ENCODE measurements at regions not wholly inside any gene's neighbourhood (a gene's known extent, or its start where the extent isn't known, plus 50 kb on each side); places are given as distances from the start of the nearest gene placed in this dataset.
A peak's percentile ranks its signal among the peaks of the same experiment; 100 is the strongest.

- H3K4me3 ChIP-seq (ENCODE audit: low read length) = no peak overlapping the region
- no peak for DNase-seq (ENCODE audit: low read depth)
- no peak for TF ChIP-seq CTCF (conservative IDR thresholded peaks at IDR 0.05; ENCODE audit: low read length)
These were observed 333.6 kb upstream of the TBL1XR1 start for GRCh38 chr3:177530908-177531307.

GRCh38 chr3:177536873-177537272 is 339.6 kb upstream of the TBL1XR1 start:
- no peak for TF ChIP-seq CTCF (conservative IDR thresholded peaks at IDR 0.05; ENCODE audit: low read length)
- DNase-seq (ENCODE audit: low read depth) = no peak
- no peak overlapping the region for H3K4me3 ChIP-seq (ENCODE audit: low read length)

GRCh38 chr3:177537612-177538011 is 340.3 kb upstream of the TBL1XR1 start:
- TF ChIP-seq CTCF (conservative IDR thresholded peaks at IDR 0.05; ENCODE audit: low read length) = no peak
- no peak overlapping the region for H3K4me3 ChIP-seq (ENCODE audit: low read length)
- no peak for DNase-seq (ENCODE audit: low read depth)

- DNase-seq (ENCODE audit: low read depth) = peak; percentile 73
- no peak overlapping the region for H3K4me3 ChIP-seq (ENCODE audit: low read length)
- no peak for TF ChIP-seq CTCF (conservative IDR thresholded peaks at IDR 0.05; ENCODE audit: low read length)
These were observed 340.9 kb upstream of the TBL1XR1 start for GRCh38 chr3:177538048-177538749.

GRCh38 chr3:177538750-177539730 is 341.8 kb upstream of the TBL1XR1 start:
- no peak for DNase-seq (ENCODE audit: low read depth)
- no peak overlapping the region for H3K4me3 ChIP-seq (ENCODE audit: low read length)
- no peak for TF ChIP-seq CTCF (conservative IDR thresholded peaks at IDR 0.05; ENCODE audit: low read length)

- no peak for TF ChIP-seq CTCF (conservative IDR thresholded peaks at IDR 0.05; ENCODE audit: low read length)
- DNase-seq (ENCODE audit: low read depth) = no peak
- no peak overlapping the region for H3K4me3 ChIP-seq (ENCODE audit: low read length)
These were observed 344.3 kb upstream of the TBL1XR1 start for GRCh38 chr3:177541541-177541940.

Measured in AG10803 (cell line).